Pancreas (tissue), 10 donors: ENCODE measurements at regions not wholly inside any gene's neighbourhood (a gene's known extent, or its start where the extent isn't known, plus 50 kb on each side); places are given as distances from the start of the nearest gene placed in this dataset.
A peak's percentile ranks its signal among the peaks of the same experiment; 100 is the strongest.

Source experiments
- ATAC-seq, 4 donors: fragments of 200-7000 bp; cut with Tn5 transposase; one replicate each; pipeline versions ENCODE4 v1.8.0 to v1.9.1; 2020; ENCODE audit warnings: mild to moderate bottlenecking in 4 of 4, moderate library complexity in 4 of 4
- DNase-seq, 6 donors: peaks; one replicate each; pipeline ENCODE4 v3.0.0-alpha.2; 2020
- FAIRE-seq: peaks from 2 replicates; lab custom pipeline; 2012; peaks lifted over from hg19 to GRCh38; lab: Jason Lieb, UNC
- H3K27ac ChIP-seq, 4 donors: fragments of 200-600 bp; sonication (generic); 1 replicate in 3 of 4; 2 replicates in 1 of 4; pipeline versions ENCODE4 v1.5.0 to v1.8.0; 2020
- H3K27me3 ChIP-seq, 4 donors: fragments of 200-600 bp; one replicate each; pipeline ENCODE4 v1.8.0; 2021
- H3K36me3 ChIP-seq, 3 donors: fragments of 200-600 bp; sonication (generic) in 1 of 3; one replicate each; pipeline versions ENCODE4 v1.5.0 to v1.8.0; 2020 to 2021
- H3K4me1 ChIP-seq, 3 donors: fragments of 200-600 bp; one replicate each; pipeline ENCODE4 v1.8.0; 2021
- H3K4me3 ChIP-seq, 4 donors: fragments of 200-600 bp; sonication (generic) in 2 of 4; one replicate each; pipeline versions ENCODE4 v1.5.0 to v1.8.0; 2020 to 2021
- H3K9me3 ChIP-seq, 4 donors: fragments of 200-600 bp; one replicate each; pipeline ENCODE4 v1.8.0; 2021
- CTCF ChIP-seq, 4 donors: fragments of 200-600 bp; sonication (generic) in 3 of 4; IDR thresholded peaks; one replicate each; pipeline versions ENCODE4 v1.5.0 to v1.8.0; 2021; ENCODE audit warnings: antibody characterized with exemption in 4 of 4
- WGBS, 2 donors: extraction: QIAGEN DNeasy Blood & Tissue Kit; methylation state at CpG; one replicate each; pipeline ENCODE4 v1.1.7; 2013; 5-methylcytosine and 5-hydroxymethylcytosine counted together
- intact Hi-C, 3 donors: fragments of 100-400 bp; cut with DNase I; formaldehyde crosslinking; loops; one replicate each; pipeline versions ENCODE4 v1.11.1 to v1.14.2; 2022
- donor health status: healthy with polysubstance abuse.
- donor health status: DM: no; HTN: no; CAD: no; lungs with moderate emphysema.
- donor health status: DM: no; HTN: no; CAD: no.
- donor health status: control.
- donor health status: control.
- donor health status: Bipolar disorder and iron deficiency.
- donor health status: DM: yes; HTN: yes; CAD: no.
- donor health status: DM: no; HTN: no; CAD: no.
- donor health status: DM: no; HTN: no; CAD: no.
- donor health status: DM: yes; HTN: yes; CAD: no.

DNA sequence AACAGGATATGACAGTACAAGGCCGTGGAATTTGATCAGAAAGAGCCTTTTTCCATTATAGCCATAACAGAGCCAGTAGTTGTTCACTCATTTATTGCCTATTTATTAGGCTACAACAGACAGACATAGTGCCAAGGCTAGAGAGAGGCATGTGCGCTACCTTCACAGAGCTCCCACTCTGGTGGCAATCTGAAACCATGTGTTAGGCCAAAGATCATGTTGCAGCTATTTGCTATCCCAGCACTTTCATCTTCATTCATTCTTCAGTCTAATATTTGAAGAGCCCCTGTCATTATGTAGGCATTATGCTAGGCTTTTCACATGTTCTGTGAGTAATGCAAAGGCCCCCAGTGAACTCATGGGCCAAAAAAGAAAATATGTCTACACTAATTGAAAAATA is 404.8 kb downstream of the IGSF11 start:
- Histone ChIP-seq H3K27me3 (no peaks in the 10 kb centered on the region), H3K9me3 (no peaks in the 10 kb centered on the region), H3K36me3 (no peaks in the 10 kb centered on the region), H3K27ac (no peak overlapping the region), H3K4me1 (no peaks in the 10 kb centered on the region), H3K4me3 (no peak overlapping the region)
- 89% methylated on average over 2 of the region's 2 CpGs for WGBS, 2 donors
- no peak for TF ChIP-seq CTCF (IDR thresholded peaks at IDR 0.05)
- DNase-seq, result no peak
- intact Hi-C loops, result no loop called here
- FAIRE-seq, result no peak
- ATAC-seq, result no peak

- Histone ChIP-seq H3K4me1 (no peaks in the 10 kb centered on the region), H3K27ac (no peak overlapping the region), H3K36me3 (no peaks in the 10 kb centered on the region), H3K4me3 (no peak overlapping the region), H3K27me3 (no peaks in the 10 kb centered on the region), H3K9me3 (no peaks in the 10 kb centered on the region)
- WGBS, 2 donors, result 21 to 25% methylated on average over 1 of the region's 1 CpG
- FAIRE-seq, result no peak
- ATAC-seq, result no peak
- TF ChIP-seq CTCF (IDR thresholded peaks at IDR 0.05), result no peak
- intact Hi-C loops, result no loop called here
- DNase-seq, result no peak
Observed at GRCh38 chr3:118635711-118636110, 398.9 kb downstream of the IGSF11 start.

DNA sequence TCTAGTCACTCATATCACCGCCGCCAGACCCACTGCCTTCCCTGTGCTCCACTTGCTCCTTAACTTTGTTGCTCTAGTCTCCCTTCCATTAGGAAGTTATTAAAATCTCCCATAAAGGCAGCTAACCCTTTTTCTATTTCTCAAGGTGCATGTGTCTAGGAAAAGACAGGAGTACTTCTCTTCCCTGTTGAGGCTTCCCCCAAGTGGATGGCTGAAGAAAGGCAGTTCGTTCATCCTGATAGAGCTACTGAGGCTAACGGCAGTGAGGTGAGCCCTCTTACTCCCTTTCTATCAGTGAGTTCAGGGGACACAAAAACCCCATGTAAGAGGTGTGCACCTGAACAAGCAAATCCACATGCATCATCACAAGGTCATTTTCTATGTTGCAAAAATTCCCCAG is 397.8 kb downstream of the IGSF11 start:
- H3K4me3 ChIP-seq, result no peak overlapping the region
- no peaks in the 10 kb centered on the region for H3K27me3 ChIP-seq
- FAIRE-seq (no peak), DNase-seq (no peak), ATAC-seq (no peak)
- no peak for TF ChIP-seq CTCF (IDR thresholded peaks at IDR 0.05)
- no peak overlapping the region for H3K27ac ChIP-seq
- no peaks in the 10 kb centered on the region for H3K4me1 ChIP-seq
- H3K9me3 ChIP-seq, result no peaks in the 10 kb centered on the region
- intact Hi-C loops, result no loop called here
- no peaks in the 10 kb centered on the region for H3K36me3 ChIP-seq
- WGBS, 2 donors, result 47 to 52% methylated on average over 4 of the region's 4 CpGs

GRCh38 chr3:118637846-118638245 is 396.8 kb downstream of the IGSF11 start:
- ATAC-seq (no peak), FAIRE-seq (no peak), DNase-seq (no peak)
- intact Hi-C loops, result no loop called here
- Histone ChIP-seq H3K4me1 (no peaks in the 10 kb centered on the region), H3K36me3 (no peaks in the 10 kb centered on the region), H3K27ac (no peak overlapping the region), H3K27me3 (no peaks in the 10 kb centered on the region), H3K4me3 (no peak overlapping the region), H3K9me3 (no peaks in the 10 kb centered on the region)
- 55 to 58% methylated on average over 9 of the region's 9 CpGs for WGBS, 2 donors
- TF ChIP-seq CTCF (IDR thresholded peaks at IDR 0.05), result no peak

DNA sequence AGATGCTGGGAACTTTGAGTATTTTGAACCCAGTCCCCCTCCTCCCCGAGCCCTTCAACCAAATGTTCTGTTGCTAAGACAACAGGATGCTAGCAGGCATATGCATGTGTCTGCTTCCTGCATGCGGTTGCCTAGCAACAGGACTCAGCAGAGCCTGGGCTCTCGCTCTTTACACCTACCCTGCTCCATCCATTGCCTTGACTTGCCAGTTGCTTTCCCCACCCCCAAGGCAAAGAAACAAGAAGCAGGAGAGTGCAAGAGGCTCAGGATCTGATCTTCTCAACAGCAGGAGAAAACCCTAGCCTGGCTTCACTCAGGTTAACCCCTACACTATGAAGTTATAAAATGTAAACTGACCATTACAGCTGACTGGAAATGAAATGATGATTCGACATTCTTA is 393.0 kb downstream of the IGSF11 start:
- DNase-seq, result peak in 2 of 6 donors; percentile 9 to 16
- peak in 1 of 4 donors; percentile 80 for ATAC-seq
- Histone ChIP-seq H3K9me3 (no peaks in the 10 kb centered on the region), H3K27me3 (no peaks in the 10 kb centered on the region), H3K4me1 (no peaks in the 10 kb centered on the region), H3K27ac (no peak overlapping the region), H3K36me3 (no peaks in the 10 kb centered on the region), H3K4me3 (no peak overlapping the region)
- no peak for TF ChIP-seq CTCF (IDR thresholded peaks at IDR 0.05)
- FAIRE-seq, result no peak
- WGBS, 2 donors, result 21 to 23% methylated on average over 4 of the region's 4 CpGs
- intact Hi-C loops, result no loop called here
